ENCODE measurements at regions not wholly inside any gene's neighbourhood (a gene's known extent, or its start where the extent isn't known, plus 50 kb on each side); places are given as distances from the start of the nearest gene placed in this dataset.

GRCh38 chr12:24044941-24045703 lies 95.7 kb upstream of the SOX5 start:
- no peak overlapping the region for H3K4me3 ChIP-seq
- TF ChIP-seq CTCF (IDR thresholded peaks at IDR 0.05): no peak
- DNase-seq: no peak
- H3K4me1 ChIP-seq: no peaks in the 10 kb centered on the region
- ATAC-seq: no peak
- no peak overlapping the region for H3K27ac ChIP-seq
- H3K36me3 ChIP-seq: no peaks in the 10 kb centered on the region
- H3K27me3 ChIP-seq (ENCODE audit: low read depth): no peaks in the 10 kb centered on the region
- intact Hi-C loops (cut with DNase I): no loop called here
- H3K9me3 ChIP-seq: peaks cover 10% of the 10 kb centered on the region

- Histone ChIP-seq H3K27ac (no peak overlapping the region), H3K36me3 (no peaks in the 10 kb centered on the region), H3K9me3 (no peaks in the 10 kb centered on the region), H3K27me3 (ENCODE audit: low read depth) (no peaks in the 10 kb centered on the region), H3K4me3 (no peak overlapping the region), H3K4me1 (no peaks in the 10 kb centered on the region)
- intact Hi-C loops (cut with DNase I): no loop called here
- ATAC-seq (no peak), DNase-seq (no peak)
- TF ChIP-seq CTCF (IDR thresholded peaks at IDR 0.05): no peak
Measured at GRCh38 chr12:24042651-24043050, 93.2 kb upstream of the SOX5 start.

GRCh38 chr12:24039113-24039525 lies 89.6 kb upstream of the SOX5 start:
- ATAC-seq (no peak), DNase-seq (no peak)
- intact Hi-C loops (cut with DNase I): no loop called here

GRCh38 chr12:24038211-24038997 lies 88.9 kb upstream of the SOX5 start:
- H3K36me3 ChIP-seq: no peaks in the 10 kb centered on the region
- no peaks in the 10 kb centered on the region for H3K9me3 ChIP-seq
- no peak overlapping the region for H3K27ac ChIP-seq
- H3K27me3 ChIP-seq (ENCODE audit: low read depth): no peaks in the 10 kb centered on the region
- no peaks in the 10 kb centered on the region for H3K4me1 ChIP-seq
- intact Hi-C loops (cut with DNase I): no loop called here
- TF ChIP-seq CTCF (IDR thresholded peaks at IDR 0.05): no peak
- DNase-seq (no peak), ATAC-seq (no peak)
- H3K4me3 ChIP-seq: no peak overlapping the region

More at GRCh38 chr12:24039113-24039525, 89.6 kb upstream of the SOX5 start:
- Histone ChIP-seq H3K27me3 (ENCODE audit: low read depth) (no peaks in the 10 kb centered on the region), H3K27ac (no peak overlapping the region), H3K4me1 (no peaks in the 10 kb centered on the region), H3K4me3 (no peak overlapping the region), H3K9me3 (no peaks in the 10 kb centered on the region), H3K36me3 (no peaks in the 10 kb centered on the region)
- no peak for TF ChIP-seq CTCF (IDR thresholded peaks at IDR 0.05)

GRCh38 chr12:24036438-24037216 lies 87.2 kb upstream of the SOX5 start:
- TF ChIP-seq CTCF (IDR thresholded peaks at IDR 0.05): no peak
- no peaks in the 10 kb centered on the region for H3K36me3 ChIP-seq
- H3K27ac ChIP-seq: no peak overlapping the region
- H3K4me1 ChIP-seq: no peaks in the 10 kb centered on the region
- H3K27me3 ChIP-seq (ENCODE audit: low read depth): no peaks in the 10 kb centered on the region
- no peak for DNase-seq
- no peak for ATAC-seq
- intact Hi-C loops (cut with DNase I): no loop called here
- no peak overlapping the region for H3K4me3 ChIP-seq
- no peaks in the 10 kb centered on the region for H3K9me3 ChIP-seq

Data from lower lobe of right lung (tissue), 2 donors.